ENCODE measurements at regions not wholly inside any gene's neighbourhood (a gene's known extent, or its start where the extent isn't known, plus 50 kb on each side); places are given as distances from the start of the nearest gene placed in this dataset.

GRCh38 chr6:92752114-92752513, 667.2 kb downstream of the EPHA7 start:
- no peak overlapping the region for H3K27ac ChIP-seq
- no peak for DNase-seq
- H3K36me3 ChIP-seq = no peaks in the 10 kb centered on the region
- H3K27me3 ChIP-seq = no peaks in the 10 kb centered on the region
- no peaks in the 10 kb centered on the region for H3K4me1 ChIP-seq
- H3K4me3 ChIP-seq = no peak overlapping the region
- intact Hi-C loops (cut with DNase I) = no loop called here
- H3K9me3 ChIP-seq = peaks cover 8% of the 10 kb centered on the region
- no peak for TF ChIP-seq CTCF (IDR thresholded peaks at IDR 0.05)
- ATAC-seq = no peak

GRCh38 chr6:92748131-92748530, 671.2 kb downstream of the EPHA7 start:
- H3K9me3 ChIP-seq = peaks cover 8% of the 10 kb centered on the region
- no peak for TF ChIP-seq CTCF (IDR thresholded peaks at IDR 0.05)
- no peak overlapping the region for H3K4me3 ChIP-seq
- no peaks in the 10 kb centered on the region for H3K36me3 ChIP-seq
- no peak overlapping the region for H3K27ac ChIP-seq
- H3K27me3 ChIP-seq = no peaks in the 10 kb centered on the region
- no peak for DNase-seq
- no peaks in the 10 kb centered on the region for H3K4me1 ChIP-seq
- ATAC-seq = no peak
- intact Hi-C loops (cut with DNase I) = no loop called here

GRCh38 chr6:92737983-92738382, 681.4 kb downstream of the EPHA7 start:
- DNase-seq (no peak), ATAC-seq (no peak)
- H3K9me3 ChIP-seq = no peaks in the 10 kb centered on the region
- intact Hi-C loops (cut with DNase I) = no loop called here
- H3K4me3 ChIP-seq = no peak overlapping the region
- no peaks in the 10 kb centered on the region for H3K36me3 ChIP-seq
- no peak for TF ChIP-seq CTCF (IDR thresholded peaks at IDR 0.05)
- no peaks in the 10 kb centered on the region for H3K4me1 ChIP-seq
- no peaks in the 10 kb centered on the region for H3K27me3 ChIP-seq
- H3K27ac ChIP-seq = no peak overlapping the region

- H3K27me3 ChIP-seq = no peaks in the 10 kb centered on the region
- TF ChIP-seq CTCF (IDR thresholded peaks at IDR 0.05) = no peak
- peak; percentile 62 for DNase-seq
- intact Hi-C loops (cut with DNase I) = no loop called here
- no peak overlapping the region for H3K4me3 ChIP-seq
- no peaks in the 10 kb centered on the region for H3K36me3 ChIP-seq
- no peak overlapping the region for H3K27ac ChIP-seq
- ATAC-seq = peak; percentile 64
- H3K9me3 ChIP-seq = no peaks in the 10 kb centered on the region
- no peaks in the 10 kb centered on the region for H3K4me1 ChIP-seq
These were observed 695.9 kb downstream of the EPHA7 start for GRCh38 chr6:92723390-92723931.

GRCh38 chr6:92719773-92720172, 699.6 kb downstream of the EPHA7 start:
- intact Hi-C loops (cut with DNase I) = no loop called here
- no peak overlapping the region for H3K4me3 ChIP-seq
- H3K9me3 ChIP-seq = no peaks in the 10 kb centered on the region
- no peaks in the 10 kb centered on the region for H3K36me3 ChIP-seq
- no peak overlapping the region for H3K27ac ChIP-seq
- no peaks in the 10 kb centered on the region for H3K27me3 ChIP-seq
- no peak for TF ChIP-seq CTCF (IDR thresholded peaks at IDR 0.05)
- H3K4me1 ChIP-seq = no peaks in the 10 kb centered on the region
- no peak for DNase-seq
- no peak for ATAC-seq

- Histone ChIP-seq H3K4me3 (no peak overlapping the region), H3K27ac (no peak overlapping the region), H3K9me3 (no peaks in the 10 kb centered on the region), H3K36me3 (no peaks in the 10 kb centered on the region), H3K27me3 (no peaks in the 10 kb centered on the region), H3K4me1 (no peaks in the 10 kb centered on the region)
- TF ChIP-seq CTCF (IDR thresholded peaks at IDR 0.05) = no peak
- no peak for DNase-seq
- no peak for ATAC-seq
- intact Hi-C loops (cut with DNase I) = no loop called here
These were observed 702.7 kb downstream of the EPHA7 start for GRCh38 chr6:92716638-92717037.

Measured in upper lobe of right lung (tissue), 1 donor.